ENCODE measurements at regions not wholly inside any gene's neighbourhood (a gene's known extent, or its start where the extent isn't known, plus 50 kb on each side); places are given as distances from the start of the nearest gene placed in this dataset.

- no peaks in the 10 kb centered on the region for H3K9me3 ChIP-seq (ENCODE audit: low read length)
- ChIA-PET POLR2A (no interaction called here), CTCF (no interaction called here)
- H3K36me3 Mint-ChIP-seq, result no peaks in the 10 kb centered on the region
- H3K36me3 ChIP-seq (ENCODE audit: insufficient read depth, low read length), result no peaks in the 10 kb centered on the region
- no peaks in the 10 kb centered on the region for H3K4me1 Mint-ChIP-seq
- no peaks in the 10 kb centered on the region for H3K4me1 ChIP-seq (ENCODE audit: insufficient read depth, low read length)
- no peak overlapping the region for H3K4me3 ChIP-seq (ENCODE audit: low read length)
- H3K27ac ChIP-seq (ENCODE audit: low read depth, low read length), result no peak overlapping the region
- H3K4me3 Mint-ChIP-seq, result no peak overlapping the region
- H3K27me3 Mint-ChIP-seq, result no peaks in the 10 kb centered on the region
- H3K27ac Mint-ChIP-seq, result no peak overlapping the region
- H3K9me3 Mint-ChIP-seq, result peaks cover 0 to 7% (median 0%) of the 10 kb centered on the region in 5 donors
- no peaks in the 10 kb centered on the region for H3K27me3 ChIP-seq (ENCODE audit: insufficient read depth, low read length, poor library complexity, severe bottlenecking)
- DNase-seq, result no peak
Measured at GRCh38 chr4:149870008-149870407, 54.4 kb upstream of the IQCM start.

DNA sequence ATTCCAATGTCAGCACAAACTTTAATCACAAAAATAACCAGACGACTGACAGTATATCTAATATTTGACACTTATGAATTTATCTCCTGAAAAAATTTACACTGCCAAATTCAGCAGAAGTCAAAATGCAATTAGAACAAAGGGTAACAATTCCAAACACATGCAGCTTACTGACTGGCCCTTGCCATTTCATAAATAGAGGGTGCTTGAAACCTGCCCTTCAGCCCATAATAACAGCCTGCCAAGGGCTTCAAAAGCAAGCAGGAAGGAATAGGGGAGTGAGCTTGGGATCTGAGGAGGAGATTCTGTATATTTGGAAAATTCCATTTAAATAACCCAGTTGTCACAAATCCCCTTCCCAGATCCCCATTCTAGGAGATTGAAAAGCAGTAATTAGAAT is 66.1 kb upstream of the IQCM start:
- peaks cover 0 to 7% (median 0%) of the 10 kb centered on the region in 5 donors for H3K9me3 Mint-ChIP-seq
- POLR2A ChIA-PET, result no interaction called here

DNA sequence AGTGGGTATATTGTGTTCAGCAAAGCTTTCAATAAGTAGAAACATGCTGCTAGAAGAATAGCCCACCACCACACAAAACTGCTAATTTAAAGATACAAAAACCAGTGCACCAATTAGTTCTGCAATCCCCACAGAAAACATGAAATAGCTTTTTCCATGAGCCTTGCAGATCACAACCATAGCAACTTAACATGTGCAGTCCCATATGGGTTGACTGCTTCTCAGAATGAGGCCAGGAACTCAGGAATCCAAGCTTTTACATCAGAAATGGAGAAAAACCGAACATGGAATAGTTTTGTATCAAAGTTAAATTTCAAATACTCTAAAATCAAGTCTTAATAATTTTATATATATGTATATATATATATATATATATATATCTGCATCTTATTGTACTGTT is 66.6 kb upstream of the IQCM start:
- Mint-ChIP-seq H3K27ac (no peak overlapping the region), H3K36me3 (no peaks in the 10 kb centered on the region), H3K4me3 (no peak overlapping the region), H3K27me3 (peaks cover 0 to 1% of the 10 kb centered on the region in 2 donors), H3K9me3 (peaks cover 0 to 7% (median 0%) of the 10 kb centered on the region in 5 donors), H3K4me1 (no peaks in the 10 kb centered on the region)
- Histone ChIP-seq H3K36me3 (ENCODE audit: insufficient read depth, low read length) (no peaks in the 10 kb centered on the region), H3K27ac (ENCODE audit: low read depth, low read length) (no peak overlapping the region), H3K9me3 (ENCODE audit: low read length) (no peaks in the 10 kb centered on the region), H3K27me3 (ENCODE audit: insufficient read depth, low read length, poor library complexity, severe bottlenecking) (no peaks in the 10 kb centered on the region), H3K4me1 (ENCODE audit: insufficient read depth, low read length) (no peaks in the 10 kb centered on the region), H3K4me3 (ENCODE audit: low read length) (no peak overlapping the region)
- POLR2A ChIA-PET, result no interaction called here
- CTCF ChIA-PET, result no interaction called here
- no peak for DNase-seq

More for the DNA sequence above, 66.1 kb upstream of the IQCM start:
- no peak for DNase-seq
- Histone ChIP-seq H3K4me1 (ENCODE audit: insufficient read depth, low read length) (no peaks in the 10 kb centered on the region), H3K36me3 (ENCODE audit: insufficient read depth, low read length) (no peaks in the 10 kb centered on the region), H3K27me3 (ENCODE audit: insufficient read depth, low read length, poor library complexity, severe bottlenecking) (no peaks in the 10 kb centered on the region), H3K4me3 (ENCODE audit: low read length) (no peak overlapping the region), H3K9me3 (ENCODE audit: low read length) (no peaks in the 10 kb centered on the region), H3K27ac (ENCODE audit: low read depth, low read length) (no peak overlapping the region)
- no peak overlapping the region for H3K27ac Mint-ChIP-seq
- H3K4me1 Mint-ChIP-seq, result no peaks in the 10 kb centered on the region
- peaks cover 0 to 1% of the 10 kb centered on the region in 2 donors for H3K27me3 Mint-ChIP-seq
- CTCF ChIA-PET, result no interaction called here
- no peaks in the 10 kb centered on the region for H3K36me3 Mint-ChIP-seq
- no peak overlapping the region for H3K4me3 Mint-ChIP-seq

GRCh38 chr4:149884046-149884445 is 68.4 kb upstream of the IQCM start:
- H3K4me3 Mint-ChIP-seq, result no peak overlapping the region
- no peaks in the 10 kb centered on the region for H3K27me3 ChIP-seq (ENCODE audit: insufficient read depth, low read length, poor library complexity, severe bottlenecking)
- POLR2A ChIA-PET, result no interaction called here
- no peaks in the 10 kb centered on the region for H3K4me1 ChIP-seq (ENCODE audit: insufficient read depth, low read length)
- peaks cover 0 to 1% of the 10 kb centered on the region in 2 donors for H3K27me3 Mint-ChIP-seq
- no peak overlapping the region for H3K27ac Mint-ChIP-seq
- H3K9me3 ChIP-seq (ENCODE audit: low read length), result no peaks in the 10 kb centered on the region
- DNase-seq, result no peak
- CTCF ChIA-PET, result no interaction called here
- no peaks in the 10 kb centered on the region for H3K36me3 Mint-ChIP-seq
- H3K9me3 Mint-ChIP-seq, result peaks cover 0 to 7% (median 0%) of the 10 kb centered on the region in 5 donors
- H3K27ac ChIP-seq (ENCODE audit: low read depth, low read length), result no peak overlapping the region
- no peaks in the 10 kb centered on the region for H3K4me1 Mint-ChIP-seq
- no peak overlapping the region for H3K4me3 ChIP-seq (ENCODE audit: low read length)
- no peaks in the 10 kb centered on the region for H3K36me3 ChIP-seq (ENCODE audit: insufficient read depth, low read length)

GRCh38 chr4:149884529-149885181 is 69.0 kb upstream of the IQCM start:
- Histone ChIP-seq H3K27me3 (ENCODE audit: insufficient read depth, low read length, poor library complexity, severe bottlenecking) (no peaks in the 10 kb centered on the region), H3K9me3 (ENCODE audit: low read length) (no peaks in the 10 kb centered on the region), H3K4me1 (ENCODE audit: insufficient read depth, low read length) (no peaks in the 10 kb centered on the region), H3K36me3 (ENCODE audit: insufficient read depth, low read length) (no peaks in the 10 kb centered on the region), H3K27ac (ENCODE audit: low read depth, low read length) (no peak overlapping the region), H3K4me3 (ENCODE audit: low read length) (no peak overlapping the region)
- DNase-seq, result no peak
- Mint-ChIP-seq H3K36me3 (no peaks in the 10 kb centered on the region), H3K4me3 (no peak overlapping the region), H3K27me3 (peaks cover 0 to 1% of the 10 kb centered on the region in 2 donors), H3K9me3 (peaks cover 0 to 7% (median 0%) of the 10 kb centered on the region in 5 donors), H3K27ac (no peak overlapping the region), H3K4me1 (no peaks in the 10 kb centered on the region)
- POLR2A ChIA-PET, result no interaction called here
- CTCF ChIA-PET, result no interaction called here

GRCh38 chr4:149885896-149886295 is 70.3 kb upstream of the IQCM start:
- Mint-ChIP-seq H3K4me1 (no peaks in the 10 kb centered on the region), H3K4me3 (no peak overlapping the region), H3K36me3 (no peaks in the 10 kb centered on the region), H3K27me3 (peaks cover 0 to 1% of the 10 kb centered on the region in 2 donors), H3K27ac (no peak overlapping the region), H3K9me3 (peaks cover 0 to 7% (median 0%) of the 10 kb centered on the region in 5 donors)
- ChIA-PET POLR2A (no interaction called here), CTCF (no interaction called here)
- Histone ChIP-seq H3K27me3 (ENCODE audit: insufficient read depth, low read length, poor library complexity, severe bottlenecking) (no peaks in the 10 kb centered on the region), H3K9me3 (ENCODE audit: low read length) (no peaks in the 10 kb centered on the region), H3K4me1 (ENCODE audit: insufficient read depth, low read length) (no peaks in the 10 kb centered on the region), H3K36me3 (ENCODE audit: insufficient read depth, low read length) (no peaks in the 10 kb centered on the region), H3K27ac (ENCODE audit: low read depth, low read length) (no peak overlapping the region), H3K4me3 (ENCODE audit: low read length) (no peak overlapping the region)
- no peak for DNase-seq

- ChIA-PET CTCF (no interaction called here), POLR2A (no interaction called here)
- no peak for DNase-seq
- no peaks in the 10 kb centered on the region for H3K9me3 ChIP-seq (ENCODE audit: low read length)
- no peak overlapping the region for H3K4me3 ChIP-seq (ENCODE audit: low read length)
- H3K27ac ChIP-seq (ENCODE audit: low read depth, low read length), result no peak overlapping the region
- H3K4me1 ChIP-seq (ENCODE audit: insufficient read depth, low read length), result no peaks in the 10 kb centered on the region
- no peak overlapping the region for H3K27ac Mint-ChIP-seq
- no peaks in the 10 kb centered on the region for H3K27me3 ChIP-seq (ENCODE audit: insufficient read depth, low read length, poor library complexity, severe bottlenecking)
- H3K4me3 Mint-ChIP-seq, result no peak overlapping the region
- H3K9me3 Mint-ChIP-seq, result peaks cover 0 to 7% (median 0%) of the 10 kb centered on the region in 5 donors
- H3K36me3 Mint-ChIP-seq, result no peaks in the 10 kb centered on the region
- H3K36me3 ChIP-seq (ENCODE audit: insufficient read depth, low read length), result no peaks in the 10 kb centered on the region
- no peaks in the 10 kb centered on the region for H3K27me3 Mint-ChIP-seq
- H3K4me1 Mint-ChIP-seq, result no peaks in the 10 kb centered on the region
Measured at GRCh38 chr4:149886786-149887490, 71.3 kb upstream of the IQCM start.

- DNase-seq, result no peak
- H3K9me3 ChIP-seq (ENCODE audit: low read length), result no peaks in the 10 kb centered on the region
- Mint-ChIP-seq H3K9me3 (no peaks in the 10 kb centered on the region), H3K4me1 (no peaks in the 10 kb centered on the region), H3K27ac (no peak overlapping the region), H3K4me3 (no peak overlapping the region), H3K36me3 (no peaks in the 10 kb centered on the region), H3K27me3 (peaks cover 0 to 2% of the 10 kb centered on the region in 2 donors)
- H3K27me3 ChIP-seq (ENCODE audit: insufficient read depth, low read length, poor library complexity, severe bottlenecking), result no peaks in the 10 kb centered on the region
- H3K4me3 ChIP-seq (ENCODE audit: low read length), result no peak overlapping the region
- H3K27ac ChIP-seq (ENCODE audit: low read depth, low read length), result no peak overlapping the region
- POLR2A ChIA-PET, result no interaction called here
- no peaks in the 10 kb centered on the region for H3K4me1 ChIP-seq (ENCODE audit: insufficient read depth, low read length)
- CTCF ChIA-PET, result no interaction called here
- H3K36me3 ChIP-seq (ENCODE audit: insufficient read depth, low read length), result no peaks in the 10 kb centered on the region
Measured at GRCh38 chr4:149889991-149890390, 74.3 kb upstream of the IQCM start.
